K562 (cell line): ENCODE measurements at regions not wholly inside any gene's neighbourhood (a gene's known extent, or its start where the extent isn't known, plus 50 kb on each side); places are given as distances from the start of the nearest gene placed in this dataset.

Experiments used
- ATAC-seq: fragments of 200-7000 bp; cut with Tn5 transposase; 3 replicates; pipeline ENCODE4 v1.9.1; 2020; ENCODE audit warnings: moderate library complexity
- BruUV-seq: library from RNA; stranded (reverse); fragments of 400-500 nt; replicated peaks from 2 replicates; lab custom pipeline; 2021; lab: Mats Ljungman, UMichigan
- CTCF ChIA-PET: fragments of 300-600 bp; formaldehyde crosslinking; extraction: SDS; loops from one replicate; lab custom pipeline; 2021; ENCODE audit warnings: low intra/inter-chr PET ratio; lab: Yijun Ruan, JAX
- POLR2A ChIA-PET: fragments of 300-600, 350-650 bp; sonication (Branson Sonifier 250); formaldehyde crosslinking; extraction: SDS; loops from one replicate; lab custom pipeline; 2021; ENCODE audit warnings: antibody characterized with exemption, inconsistent platforms; lab: Yijun Ruan, JAX
- DNase-seq, 4 experiments: peaks; one replicate each; pipeline versions ENCODE4 v3.0.0 to v3.0.0-alpha.2; 2011 to 2018; ENCODE audit warnings: low spot score in 3 of 4, mixed read lengths in 3 of 4; ENCODE audit errors: extremely low read depth in 1 of 4
- FAIRE-seq: peaks from 2 replicates; lab custom pipeline; 2011; peaks lifted over from hg19 to GRCh38; lab: Jason Lieb, UNC
- H2AFZ ChIP-seq: 2 replicates; pipeline ENCODE4 v1.6.0; 2011; ENCODE audit warnings: low read depth, low read length, control low read depth, inconsistent platforms
- H3K27ac ChIP-seq: fragments of 200-600 bp; 3 replicates; pipeline ENCODE4 v1.8.0; 2011; ENCODE audit warnings: low read depth, mild to moderate bottlenecking, control low read depth, inconsistent platforms, low read length, moderate library complexity, mixed read lengths; ENCODE audit errors: extremely low read depth
- H3K27me3 ChIP-seq, 2 experiments: fragments of 300-600 bp in 1 of 2; 2 replicates in 1 of 2; 3 replicates in 1 of 2; pipeline versions ENCODE4 v1.6.0 to v1.8.0; 2011; ENCODE audit warnings: inconsistent platforms in 2 of 2, low read length in 2 of 2, mild to moderate bottlenecking in 1 of 2, mixed read lengths in 1 of 2, moderate library complexity in 1 of 2; ENCODE audit not compliant: control insufficient read depth in 2 of 2, insufficient read depth in 2 of 2
- H3K36me3 ChIP-seq: fragments of 300-600 bp; 3 replicates; pipeline ENCODE4 v1.8.0; 2011; ENCODE audit warnings: mild to moderate bottlenecking, low read length, inconsistent platforms; ENCODE audit not compliant: control insufficient read depth, insufficient read depth
- H3K4me1 ChIP-seq, 2 experiments: fragments of 200-600 bp in 1 of 2; replicated peaks in 1 of 2; 2 replicates in 1 of 2; 3 replicates in 1 of 2; pipeline versions ENCODE4 v1.5.1 to v1.8.0; 2011; ENCODE audit warnings: inconsistent platforms in 2 of 2, low read length in 2 of 2, mild to moderate bottlenecking in 1 of 2, mixed read lengths in 1 of 2, moderate library complexity in 1 of 2; ENCODE audit not compliant: control insufficient read depth in 2 of 2, insufficient read depth in 2 of 2
- H3K4me2 ChIP-seq: 2 replicates; pipeline ENCODE4 v1.6.1; 2011; ENCODE audit warnings: low read length, control low read depth, inconsistent platforms, mixed read lengths; ENCODE audit not compliant: insufficient read depth
- H3K4me3 ChIP-seq: fragments of 200-600 bp; sonication (generic), shearing (Covaris generic); 2 replicates; pipeline ENCODE4 v1.5.1; 2016; ENCODE audit warnings: control low read depth, inconsistent platforms
- H3K79me2 ChIP-seq: fragments of 200-600 bp; 3 replicates; pipeline ENCODE4 v1.8.0; 2011; ENCODE audit warnings: low read length, inconsistent platforms; ENCODE audit not compliant: control insufficient read depth, insufficient read depth
- H3K9ac ChIP-seq, 2 experiments: 2 replicates each; pipeline versions ENCODE4 v1.6.0 to v1.6.1; 2011; ENCODE audit warnings: low read depth in 2 of 2, low read length in 2 of 2, control low read depth in 1 of 2, inconsistent platforms in 1 of 2, mild to moderate bottlenecking in 1 of 2, mixed read lengths in 1 of 2; ENCODE audit not compliant: insufficient read depth in 1 of 2
- H3K9me1 ChIP-seq: one replicate; pipeline ENCODE4 v1.6.0; 2011; ENCODE audit warnings: inconsistent platforms, mild to moderate bottlenecking, low read length, moderate library complexity; ENCODE audit not compliant: control insufficient read depth, insufficient read depth
- H3K9me3 ChIP-seq: replicated peaks from 2 replicates; pipeline ENCODE4 v1.5.1; 2011; ENCODE audit warnings: low read depth, low read length, inconsistent platforms; ENCODE audit not compliant: control insufficient read depth, insufficient read depth
- H4K20me1 ChIP-seq: replicated peaks from 2 replicates; pipeline ENCODE4 v1.6.1; 2011; ENCODE audit warnings: low read length, inconsistent platforms, mixed read lengths; ENCODE audit not compliant: control insufficient read depth, insufficient read depth
- BCLAF1 ChIP-seq, 2 experiments: fragments of 450-650 bp in 1 of 2; IDR thresholded peaks; 2 replicates each; pipeline ENCODE4 v1.6.1; 2011 to 2017; ENCODE audit warnings: low read depth in 2 of 2, antibody characterized with exemption in 1 of 2, borderline replicate concordance in 1 of 2, low read length in 1 of 2, mild to moderate bottlenecking in 1 of 2, mixed read lengths in 1 of 2; ENCODE audit not compliant: control insufficient read depth in 1 of 2
- C11orf30 ChIP-seq: fragments of 450-650 bp; IDR thresholded peaks from 2 replicates; pipeline ENCODE4 v1.6.1; 2016; ENCODE audit warnings: low read depth, mild to moderate bottlenecking
- CBFA2T3 ChIP-seq: fragments of 450-650 bp; IDR thresholded peaks from 2 replicates; pipeline ENCODE4 v1.6.1; 2017
- CCAR2 ChIP-seq: fragments of 200-400 bp; formaldehyde crosslinking; IDR thresholded peaks from 2 replicates; pipeline ENCODE4 v1.6.1; 2017; ENCODE audit warnings: mild to moderate bottlenecking, low read depth, low read length
- DPF2 ChIP-seq: fragments of 450-650 bp; IDR thresholded peaks from 2 replicates; pipeline ENCODE4 v1.6.1; 2016
- EP300 ChIP-seq: IDR thresholded peaks from 2 replicates; pipeline ENCODE4 v1.6.1; 2012; ENCODE audit warnings: low read length, improper control_type of control experiment
- HINFP ChIP-seq: fragments of 450-650 bp; conservative IDR thresholded peaks from 2 replicates; pipeline ENCODE4 v1.6.1; 2016; ENCODE audit warnings: missing genetic modification characterization, low read depth, mild to moderate bottlenecking, control low read depth, missing compliant biosample characterization
- KLF16 ChIP-seq: IDR thresholded peaks from 2 replicates; pipeline ENCODE4 v1.6.1; 2016; ENCODE audit warnings: antibody characterized with exemption
- MAFG ChIP-seq: fragments of 450-650 bp; conservative IDR thresholded peaks from 2 replicates; pipeline ENCODE4 v1.6.1; 2016; ENCODE audit warnings: missing genetic modification characterization, missing compliant biosample characterization
- NBN ChIP-seq: fragments of 450-650 bp; IDR thresholded peaks from 2 replicates; pipeline ENCODE4 v1.6.1; 2016; ENCODE audit warnings: low read depth, mild to moderate bottlenecking
- NFE2 ChIP-seq: IDR thresholded peaks from 2 replicates; pipeline ENCODE4 v1.6.1; 2014; ENCODE audit warnings: antibody characterized with exemption, low read depth
- NFE2L1 ChIP-seq: fragments of 450-650 bp; IDR thresholded peaks from 2 replicates; pipeline ENCODE4 v1.6.1; 2016; ENCODE audit warnings: missing genetic modification characterization, low read depth, mild to moderate bottlenecking, missing compliant biosample characterization, moderate library complexity, borderline replicate concordance
- SMARCA4 ChIP-seq: fragments of 450-650 bp; IDR thresholded peaks from 2 replicates; pipeline ENCODE4 v1.6.1; 2016
- STAT5B ChIP-seq: fragments of 250-450 bp; sonication (Bioruptor Pico); IDR thresholded peaks from 2 replicates; pipeline ENCODE4 v1.8.0; 2021; ENCODE audit warnings: mild to moderate bottlenecking, inconsistent platforms
- ZFP30 ChIP-seq: fragments of 250-450 bp; sonication (Bioruptor Pico); IDR thresholded peaks from 2 replicates; pipeline ENCODE4 v1.8.0; 2022; ENCODE audit warnings: moderate library complexity, mild to moderate bottlenecking, inconsistent platforms, borderline replicate concordance
- ZNF133 ChIP-seq: fragments of 250-450 bp; sonication (Bioruptor Pico); IDR thresholded peaks from 2 replicates; pipeline ENCODE4 v1.4.0; 2020; ENCODE audit warnings: mild to moderate bottlenecking
- ZNF778 ChIP-seq: fragments of 450-650 bp; formaldehyde crosslinking; IDR thresholded peaks from 2 replicates; pipeline ENCODE4 v1.4.0; 2020; ENCODE audit warnings: mild to moderate bottlenecking, moderate library complexity
- WGBS: fragments of 100-300 bp; shearing (Covaris generic); methylation state at CpG from one replicate; pipeline ENCODE4 v1.1.6; 2016; ENCODE audit warnings: low coverage, mixed read lengths; ENCODE audit not compliant: insufficient coverage; ENCODE audit errors: missing lambda C conversion rate; 5-methylcytosine and 5-hydroxymethylcytosine counted together
- in situ Hi-C: fragments of 300-500 bp; cut with MboI; formaldehyde crosslinking; loops from 4 replicates; pipeline ENCODE4 v1.15.0; 2018; ENCODE audit warnings: inconsistent platforms, mixed read lengths
- intact Hi-C: fragments of 100-400 bp; cut with micrococcal nuclease; formaldehyde crosslinking; loops from 2 replicates; pipeline ENCODE4 v1.14.2; 2022

- TF ChIP-seq BCLAF1 (IDR thresholded peaks at IDR 0.05; ENCODE audit: borderline replicate concordance in 1 of 2, control insufficient read depth in 1 of 2, low read depth in 2 of 2, low read length in 1 of 2), result no peak
- TF ChIP-seq CBFA2T3, result no peak
- TF ChIP-seq MAFG, result peak; percentile 89
- no peak for TF ChIP-seq STAT5B (CRISPR knock-in tag)
- TF ChIP-seq NFE2, result peak; percentile 81
- 0 out of 2 replicates have a peak, but pooled peaks have one; percentile 40 for TF ChIP-seq SMARCA4
- peak; percentile 45; the same call in 1 of the 2 replicates for TF ChIP-seq NFE2L1
- 0 out of 2 replicates have a peak, but pooled peaks have one; percentile 50 for TF ChIP-seq DPF2
- no peak for TF ChIP-seq NBN
- TF ChIP-seq C11orf30, result peak; percentile 83
Observed at GRCh38 chr12:91965781-91966180, 179.9 kb downstream of the BTG1 start (continued).

GRCh38 chr12:91964501-91964900, 181.1 kb downstream of the BTG1 start:
- WGBS, result 36% methylated on average over 1 of the region's 1 CpG
- H3K9me1 ChIP-seq, result no peaks in the 10 kb centered on the region
- no peak overlapping the region for H3K27ac ChIP-seq
- FAIRE-seq (no peak), DNase-seq (no peak), ATAC-seq (no peak)
- H3K9ac ChIP-seq, result no peak overlapping the region
- no peaks in the 10 kb centered on the region for H3K79me2 ChIP-seq
- no peaks in the 10 kb centered on the region for H3K36me3 ChIP-seq
- in situ Hi-C loops (no loop called here), intact Hi-C loops (no loop called here)
- no peak overlapping the region for H3K4me3 ChIP-seq
- no peak overlapping the region for H3K4me2 ChIP-seq
- H2AFZ ChIP-seq, result no peak overlapping the region
- H4K20me1 ChIP-seq, result no peaks in the 10 kb centered on the region
- ChIA-PET POLR2A (no interaction called here), CTCF (no interaction called here)
- H3K9me3 ChIP-seq, result no peaks in the 10 kb centered on the region
- no peaks in the 10 kb centered on the region; a peak in 2 of 5 replicates for H3K4me1 ChIP-seq
- BruUV-seq, result no TSS peak
- no peaks in the 10 kb centered on the region for H3K27me3 ChIP-seq
- TF ChIP-seq ZNF133 (CRISPR knock-in tag) (no peak), HINFP (no peak), KLF16 (no peak), ZFP30 (CRISPR knock-in tag) (no peak), CCAR2 (no peak), EP300 (no peak), ZNF778 (CRISPR knock-in tag) (no peak)
